ENCODE measurements at regions not wholly inside any gene's neighbourhood (a gene's known extent, or its start where the extent isn't known, plus 50 kb on each side); places are given as distances from the start of the nearest gene placed in this dataset.

DNA sequence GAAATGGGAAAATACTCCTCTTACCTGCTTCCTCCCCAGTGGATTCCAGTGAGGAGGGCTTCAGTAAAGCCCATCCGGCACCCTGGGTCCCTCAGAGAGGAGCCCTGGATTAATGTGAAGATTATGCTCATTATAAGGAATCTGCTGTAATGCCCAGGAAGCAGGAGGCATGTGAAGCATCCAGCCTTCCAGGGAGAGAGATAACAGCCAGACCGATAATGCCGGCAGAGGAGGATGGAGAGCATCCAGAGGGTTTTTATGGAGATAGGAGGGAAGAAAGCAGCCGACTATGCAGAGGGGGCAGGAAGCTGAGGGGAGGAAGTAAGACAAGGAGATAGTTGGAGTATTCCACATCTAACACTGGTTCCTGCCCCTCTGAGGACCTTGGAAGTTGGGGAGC, 53.7 kb upstream of the TMEM132E start:
- no peak for DNase-seq

More for the DNA sequence above, 53.7 kb upstream of the TMEM132E start:
- Histone ChIP-seq H3K18ac (ENCODE audit: insufficient read length, low read depth, low read length) (no peak overlapping the region), H2BK15ac (ENCODE audit: low read depth, low read length) (no peak overlapping the region), H2AFZ (ENCODE audit: low read length) (no peak overlapping the region), H4K91ac (ENCODE audit: insufficient read length, low read depth, low read length) (no peak overlapping the region), H3K9me3 (ENCODE audit: control insufficient read depth, low read depth, low read length) (no peaks in the 10 kb centered on the region), H2AK5ac (ENCODE audit: insufficient read length, low read length) (no peak overlapping the region), H3K4me1 (ENCODE audit: insufficient read depth, low read length) (peaks cover 2% of the 10 kb centered on the region; the same call in 1 of the 2 replicates), H3K4me2 (ENCODE audit: insufficient read depth, insufficient read length, low read length) (no peak overlapping the region), H3K27me3 (ENCODE audit: insufficient read depth, low read length) (no peaks in the 10 kb centered on the region), H3K4ac (ENCODE audit: low read depth, low read length) (no peak overlapping the region), H4K5ac (ENCODE audit: insufficient read length, low read depth, low read length) (no peak overlapping the region), H4K20me1 (ENCODE audit: control insufficient read depth, insufficient read depth, insufficient read length) (no peaks in the 10 kb centered on the region), H3K23me2 (ENCODE audit: insufficient read length, low read depth, low read length, poor library complexity, severe bottlenecking) (no peaks in the 10 kb centered on the region), H3K79me2 (ENCODE audit: insufficient read depth, low read length) (no peaks in the 10 kb centered on the region), H2BK12ac (ENCODE audit: insufficient read length, low read depth, low read length) (no peak overlapping the region), H3K79me1 (ENCODE audit: insufficient read depth, low read depth, low read length, poor library complexity, severe bottlenecking) (no peaks in the 10 kb centered on the region), H2BK5ac (ENCODE audit: insufficient read length, low read length) (no peak overlapping the region), H3K23ac (ENCODE audit: insufficient read length, low read depth, low read length) (no peak overlapping the region), H2BK120ac (ENCODE audit: low read depth, low read length, poor library complexity, severe bottlenecking) (no peak overlapping the region), H3K56ac (ENCODE audit: insufficient read length, low read depth, low read length) (no peak overlapping the region), H3T11ph (ENCODE audit: low read length) (no peak overlapping the region), H4K8ac (replicated peaks; ENCODE audit: insufficient read length, low read depth, low read length) (no peak overlapping the region), H3K14ac (ENCODE audit: insufficient read depth, low read length) (no peak overlapping the region), H2BK20ac (ENCODE audit: low read depth, low read length, poor library complexity, severe bottlenecking) (no peak overlapping the region), H3K27ac (ENCODE audit: insufficient read length, low read depth, low read length) (no peak overlapping the region), H3K9ac (ENCODE audit: extremely low read depth, insufficient read length, low read length) (no peak overlapping the region)
- Mint-ChIP-seq H3K27ac (peak overlapping the region in 1 of 3 experiments; percentile 70; a peak in 1 of 7 replicates), H3K4me1 (peaks cover 0 to 7% of the 10 kb centered on the region in 2 experiments; a peak in 3 of 4 replicates), H3K9me3 (no peaks in the 10 kb centered on the region; a peak in 1 of 5 replicates), H3K4me3 (no peak overlapping the region), H3K27me3 (ENCODE audit: low read depth) (peaks cover 3% of the 10 kb centered on the region), H3K36me3 (ENCODE audit: insufficient read depth in 1 of 3, low read depth in 3 of 3) (no peaks in the 10 kb centered on the region)
- TF ChIP-seq, protein P1, sequence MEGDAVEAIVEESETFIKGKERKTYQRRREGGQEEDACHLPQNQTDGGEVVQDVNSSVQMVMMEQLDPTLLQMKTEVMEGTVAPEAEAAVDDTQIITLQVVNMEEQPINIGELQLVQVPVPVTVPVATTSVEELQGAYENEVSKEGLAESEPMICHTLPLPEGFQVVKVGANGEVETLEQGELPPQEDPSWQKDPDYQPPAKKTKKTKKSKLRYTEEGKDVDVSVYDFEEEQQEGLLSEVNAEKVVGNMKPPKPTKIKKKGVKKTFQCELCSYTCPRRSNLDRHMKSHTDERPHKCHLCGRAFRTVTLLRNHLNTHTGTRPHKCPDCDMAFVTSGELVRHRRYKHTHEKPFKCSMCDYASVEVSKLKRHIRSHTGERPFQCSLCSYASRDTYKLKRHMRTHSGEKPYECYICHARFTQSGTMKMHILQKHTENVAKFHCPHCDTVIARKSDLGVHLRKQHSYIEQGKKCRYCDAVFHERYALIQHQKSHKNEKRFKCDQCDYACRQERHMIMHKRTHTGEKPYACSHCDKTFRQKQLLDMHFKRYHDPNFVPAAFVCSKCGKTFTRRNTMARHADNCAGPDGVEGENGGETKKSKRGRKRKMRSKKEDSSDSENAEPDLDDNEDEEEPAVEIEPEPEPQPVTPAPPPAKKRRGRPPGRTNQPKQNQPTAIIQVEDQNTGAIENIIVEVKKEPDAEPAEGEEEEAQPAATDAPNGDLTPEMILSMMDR (conservative IDR thresholded peaks at IDR 0.05), result no peak
- no CpG with 5 or more reads among the region's 4 CpGs for WGBS (ENCODE audit: extremely low coverage, insufficient read length, low lambda C conversion rate)
